ENCODE measurements at regions not wholly inside any gene's neighbourhood (a gene's known extent, or its start where the extent isn't known, plus 50 kb on each side); places are given as distances from the start of the nearest gene placed in this dataset.

- TF ChIP-seq POLR2A (IDR thresholded peaks at IDR 0.05) = no peak
- no peak for TF ChIP-seq CTCF (IDR thresholded peaks at IDR 0.05)
- TF ChIP-seq EP300 (IDR thresholded peaks at IDR 0.05) = no peak
These were observed 74.1 kb upstream of the PTPRD start for GRCh38 chr9:10686943-10687342.

Measured in suprapubic skin (tissue), 3 donors.